ENCODE measurements at regions not wholly inside any gene's neighbourhood (a gene's known extent, or its start where the extent isn't known, plus 50 kb on each side); places are given as distances from the start of the nearest gene placed in this dataset.

DNA sequence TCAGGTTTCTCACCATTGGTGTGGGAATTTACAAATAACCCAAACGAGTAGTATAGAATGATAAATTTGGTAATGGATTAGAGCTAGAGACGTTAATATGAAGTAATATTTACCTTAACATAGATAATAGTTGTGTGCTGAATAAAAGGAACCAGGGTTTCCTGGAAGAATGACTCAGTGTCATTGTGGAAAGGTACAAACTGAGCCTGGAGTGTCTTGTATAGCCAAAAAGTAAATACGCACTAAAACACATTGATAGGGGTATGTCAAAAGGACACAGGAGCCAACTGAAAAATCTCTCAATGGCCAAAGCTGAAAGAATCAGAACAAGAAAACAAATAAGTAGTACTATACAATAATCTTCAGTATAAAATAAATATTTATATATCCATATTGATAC lies 363.5 kb downstream of the SLCO4C1 start:
- no peaks in the 10 kb centered on the region for H3K4me1 ChIP-seq (ENCODE audit: insufficient read depth, low read length, poor library complexity, severe bottlenecking)
- POLR2A ChIA-PET (ENCODE audit: low non-redundant PET), result no interaction called here
- DNase-seq (ENCODE audit: low spot score), result no peak
- intact Hi-C loops (cut with micrococcal nuclease; ENCODE audit: unreplicated experiment), result no loop called here
- H3K9me3 ChIP-seq (ENCODE audit: low read depth, low read length, poor library complexity, severe bottlenecking), result no peaks in the 10 kb centered on the region
- BruUV-seq (replicated peaks), result no TSS peak
- CTCF ChIA-PET, result no interaction called here
- no peak overlapping the region for H3K4me3 ChIP-seq (ENCODE audit: low read depth, low read length, poor library complexity, severe bottlenecking)
- H3K36me3 ChIP-seq (ENCODE audit: insufficient read depth, low read length, poor library complexity, severe bottlenecking), result no peaks in the 10 kb centered on the region
- TF ChIP-seq, protein P1, sequence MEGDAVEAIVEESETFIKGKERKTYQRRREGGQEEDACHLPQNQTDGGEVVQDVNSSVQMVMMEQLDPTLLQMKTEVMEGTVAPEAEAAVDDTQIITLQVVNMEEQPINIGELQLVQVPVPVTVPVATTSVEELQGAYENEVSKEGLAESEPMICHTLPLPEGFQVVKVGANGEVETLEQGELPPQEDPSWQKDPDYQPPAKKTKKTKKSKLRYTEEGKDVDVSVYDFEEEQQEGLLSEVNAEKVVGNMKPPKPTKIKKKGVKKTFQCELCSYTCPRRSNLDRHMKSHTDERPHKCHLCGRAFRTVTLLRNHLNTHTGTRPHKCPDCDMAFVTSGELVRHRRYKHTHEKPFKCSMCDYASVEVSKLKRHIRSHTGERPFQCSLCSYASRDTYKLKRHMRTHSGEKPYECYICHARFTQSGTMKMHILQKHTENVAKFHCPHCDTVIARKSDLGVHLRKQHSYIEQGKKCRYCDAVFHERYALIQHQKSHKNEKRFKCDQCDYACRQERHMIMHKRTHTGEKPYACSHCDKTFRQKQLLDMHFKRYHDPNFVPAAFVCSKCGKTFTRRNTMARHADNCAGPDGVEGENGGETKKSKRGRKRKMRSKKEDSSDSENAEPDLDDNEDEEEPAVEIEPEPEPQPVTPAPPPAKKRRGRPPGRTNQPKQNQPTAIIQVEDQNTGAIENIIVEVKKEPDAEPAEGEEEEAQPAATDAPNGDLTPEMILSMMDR (conservative IDR thresholded peaks at IDR 0.05; ENCODE audit: low read depth, low read length), result no peak
- H3K27ac ChIP-seq (ENCODE audit: low read depth, low read length, poor library complexity, severe bottlenecking), result no peak overlapping the region
- peaks cover 4% of the 10 kb centered on the region for H3K27me3 ChIP-seq (replicated peaks; ENCODE audit: insufficient read depth, low read depth, low read length, poor library complexity)

- Histone ChIP-seq H3K4me3 (ENCODE audit: low read depth, low read length, poor library complexity, severe bottlenecking) (no peak overlapping the region), H3K36me3 (ENCODE audit: insufficient read depth, low read length, poor library complexity, severe bottlenecking) (no peaks in the 10 kb centered on the region), H3K9me3 (ENCODE audit: low read depth, low read length, poor library complexity, severe bottlenecking) (no peaks in the 10 kb centered on the region), H3K27ac (ENCODE audit: low read depth, low read length, poor library complexity, severe bottlenecking) (no peak overlapping the region), H3K27me3 (replicated peaks; ENCODE audit: insufficient read depth, low read depth, low read length, poor library complexity) (peaks cover 4% of the 10 kb centered on the region), H3K4me1 (ENCODE audit: insufficient read depth, low read length, poor library complexity, severe bottlenecking) (no peaks in the 10 kb centered on the region)
- CTCF ChIA-PET, result no interaction called here
- TF ChIP-seq, protein P1 (conservative IDR thresholded peaks at IDR 0.05; ENCODE audit: low read depth, low read length), result no peak
- TF ChIP-seq EZH2 (IDR thresholded peaks at IDR 0.05; ENCODE audit: borderline replicate concordance, low read depth, low read length, poor library complexity, severe bottlenecking), result no peak
- DNase-seq (ENCODE audit: low spot score), result no peak
- intact Hi-C loops (cut with micrococcal nuclease; ENCODE audit: unreplicated experiment), result loop anchor here (1.0 kb wide), 1 partner anchor 8 kb away; no protein-coding TSS in a partner anchor
- no TSS peak for BruUV-seq (replicated peaks)
- POLR2A ChIA-PET (ENCODE audit: low non-redundant PET), result no interaction called here
Measured at GRCh38 chr5:101929628-101930027, 366.5 kb downstream of the SLCO4C1 start.

DNA sequence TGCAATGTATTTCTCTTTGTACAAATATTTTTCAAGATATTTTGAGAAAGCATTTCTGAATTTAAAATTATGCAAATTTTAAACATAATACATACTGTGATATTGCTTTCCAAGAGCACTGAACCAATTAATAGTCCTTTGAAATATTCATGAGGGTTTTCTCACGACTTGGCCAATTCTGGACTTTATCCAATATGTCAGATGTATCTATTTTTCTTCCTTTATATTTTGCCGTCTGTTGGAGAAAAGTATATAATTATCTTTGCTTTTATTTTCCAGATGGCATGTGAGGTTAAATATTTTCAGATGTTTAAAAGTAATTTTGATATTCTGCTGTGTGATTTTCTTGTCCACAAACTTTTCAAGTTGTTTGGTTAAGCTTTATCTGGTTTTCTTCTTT lies 378.9 kb downstream of the SLCO4C1 start:
- ChIA-PET POLR2A (ENCODE audit: low non-redundant PET) (no interaction called here), CTCF (no interaction called here)
- no peaks in the 10 kb centered on the region for H3K36me3 ChIP-seq (ENCODE audit: insufficient read depth, low read length, poor library complexity, severe bottlenecking)
- peaks cover 8% of the 10 kb centered on the region for H3K27me3 ChIP-seq (replicated peaks; ENCODE audit: insufficient read depth, low read depth, low read length, poor library complexity)
- no TSS peak for BruUV-seq (replicated peaks)
- no peak overlapping the region for H3K27ac ChIP-seq (ENCODE audit: low read depth, low read length, poor library complexity, severe bottlenecking)
- TF ChIP-seq, protein P1 (conservative IDR thresholded peaks at IDR 0.05; ENCODE audit: low read depth, low read length), result no peak
- no peak for TF ChIP-seq EZH2 (IDR thresholded peaks at IDR 0.05; ENCODE audit: borderline replicate concordance, low read depth, low read length, poor library complexity, severe bottlenecking)
- DNase-seq (ENCODE audit: low spot score), result no peak
- no peak overlapping the region for H3K4me3 ChIP-seq (ENCODE audit: low read depth, low read length, poor library complexity, severe bottlenecking)
- no peaks in the 10 kb centered on the region for H3K9me3 ChIP-seq (ENCODE audit: low read depth, low read length, poor library complexity, severe bottlenecking)
- intact Hi-C loops (cut with micrococcal nuclease; ENCODE audit: unreplicated experiment), result no loop called here
- no peaks in the 10 kb centered on the region for H3K4me1 ChIP-seq (ENCODE audit: insufficient read depth, low read length, poor library complexity, severe bottlenecking)

Measured in A673 (cell line).